ENCODE measurements at regions not wholly inside any gene's neighbourhood (a gene's known extent, or its start where the extent isn't known, plus 50 kb on each side); places are given as distances from the start of the nearest gene placed in this dataset.

DNA sequence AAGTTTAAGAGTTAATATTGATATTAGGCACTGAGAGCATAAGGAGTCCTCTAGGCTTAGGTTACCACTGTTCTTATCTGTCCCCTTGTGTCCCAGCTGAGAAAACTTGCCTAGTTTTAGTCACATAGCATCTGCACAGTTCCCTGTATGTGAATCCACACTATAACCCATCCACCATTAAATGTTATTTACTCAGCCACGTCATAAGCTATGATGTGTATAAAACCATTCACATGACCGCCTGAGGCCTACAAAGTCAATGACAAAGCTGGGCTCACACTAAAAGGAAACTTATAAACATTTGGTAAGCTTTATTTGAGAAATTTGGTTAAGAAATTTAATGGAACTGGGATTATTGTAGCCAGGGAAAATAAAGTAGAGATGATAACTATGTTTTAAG lies 59.2 kb upstream of the TFAP2D start:
- DNase-seq, result no peak

GRCh38 chr6:50655848-50656453 lies 57.4 kb upstream of the TFAP2D start:
- DNase-seq, result no peak

GRCh38 chr6:50657513-50657912 lies 55.8 kb upstream of the TFAP2D start:
- DNase-seq, result peak; percentile 54

GRCh38 chr6:50658561-50658960 lies 54.8 kb upstream of the TFAP2D start:
- no peak for DNase-seq

- no peak for DNase-seq
Observed at GRCh38 chr6:50661636-50662035, 51.7 kb upstream of the TFAP2D start.

Data from NCI-H774 (cell line).